Epithelial cell of proximal tubule (primary cell): ENCODE measurements at regions not wholly inside any gene's neighbourhood (a gene's known extent, or its start where the extent isn't known, plus 50 kb on each side); places are given as distances from the start of the nearest gene placed in this dataset.

Experiments used
- DNase-seq: peaks from one replicate; pipeline ENCODE4 v3.0.0-alpha.2; 2011; ENCODE audit warnings: low read depth
- H3K4me3 ChIP-seq: 2 replicates; pipeline ENCODE4 v1.5.1; 2011; ENCODE audit warnings: low read depth, mild to moderate bottlenecking, low read length
- CTCF ChIP-seq: conservative IDR thresholded peaks from 2 replicates; pipeline ENCODE4 v1.5.1; 2012; ENCODE audit warnings: low read depth, mild to moderate bottlenecking, low read length

GRCh38 chr13:39867807-39868206 lies 212.3 kb downstream of the COG6 start:
- TF ChIP-seq CTCF = no peak
- no peak for DNase-seq
- H3K4me3 ChIP-seq = no peak overlapping the region

- no peak overlapping the region for H3K4me3 ChIP-seq
- TF ChIP-seq CTCF = no peak
- no peak for DNase-seq
These were observed 214.8 kb downstream of the COG6 start for GRCh38 chr13:39870197-39870747.

GRCh38 chr13:39874331-39875053 lies 219.0 kb downstream of the COG6 start:
- no peak overlapping the region for H3K4me3 ChIP-seq
- no peak for TF ChIP-seq CTCF
- no peak for DNase-seq

DNA sequence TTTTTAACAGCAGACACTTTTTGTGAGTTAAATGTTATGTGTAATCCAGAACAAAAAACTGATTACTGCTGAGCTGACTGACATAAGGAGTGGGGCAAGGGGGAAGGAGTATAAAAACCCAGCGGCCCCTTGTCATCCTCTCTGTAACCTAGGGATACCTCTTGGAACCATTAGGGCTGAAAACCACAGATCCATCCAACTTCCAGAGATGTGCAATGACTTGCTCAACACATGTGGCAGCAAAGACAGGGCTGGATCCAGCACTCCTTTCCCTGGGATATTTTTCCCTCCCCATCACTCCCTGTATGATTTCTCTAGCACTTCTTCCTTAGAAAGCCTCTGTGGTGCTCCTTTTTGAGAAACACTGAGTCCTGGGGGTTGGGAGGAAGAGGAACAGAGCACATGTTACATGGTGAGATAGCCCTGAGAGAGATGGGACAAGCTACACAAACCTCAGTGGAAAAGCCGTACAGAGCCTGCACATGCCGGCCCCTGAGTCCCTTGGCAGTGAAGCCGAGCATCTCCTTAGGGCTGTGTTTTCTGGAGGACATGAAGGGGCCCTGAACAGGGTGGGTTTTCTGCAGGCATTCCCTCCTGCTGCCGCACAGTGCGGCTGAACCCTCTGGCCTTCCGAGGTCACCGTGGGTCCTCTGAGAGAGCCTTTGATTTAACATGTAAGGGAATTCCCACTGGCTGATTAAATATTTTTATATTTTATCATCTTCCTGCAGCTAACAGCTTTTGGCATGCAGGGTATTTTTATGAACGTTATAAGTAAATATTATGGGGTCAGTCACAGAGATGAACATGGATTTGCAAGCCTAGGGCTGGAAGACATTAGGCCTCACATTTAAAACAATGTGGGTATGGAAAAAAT lies 219.9 kb downstream of the COG6 start:
- no peak for DNase-seq

GRCh38 chr13:39876258-39876657 lies 220.8 kb downstream of the COG6 start:
- TF ChIP-seq CTCF = no peak
- no peak for DNase-seq
- no peak overlapping the region for H3K4me3 ChIP-seq

More for the DNA sequence above, 219.9 kb downstream of the COG6 start:
- H3K4me3 ChIP-seq = no peak overlapping the region
- no peak for TF ChIP-seq CTCF

DNA sequence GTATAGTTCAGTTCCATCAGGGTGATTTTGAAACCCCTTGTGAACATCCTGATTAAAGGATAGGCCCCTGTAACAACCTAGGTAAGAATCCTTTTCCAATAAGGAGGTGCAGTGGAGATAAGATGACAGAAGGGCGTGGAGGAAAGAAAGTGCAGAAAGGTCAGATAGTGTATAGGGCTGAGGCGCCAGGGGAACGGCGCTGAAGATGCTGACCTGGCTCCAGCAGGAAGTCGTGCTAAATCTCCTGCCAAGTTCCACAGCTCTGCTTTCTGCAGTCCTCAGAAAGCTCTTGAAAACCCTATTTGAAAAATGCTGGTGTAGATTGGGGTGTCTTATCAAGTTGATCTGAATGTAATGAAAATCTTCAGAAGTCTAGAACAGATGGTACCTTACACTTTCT lies 221.7 kb downstream of the COG6 start:
- no peak overlapping the region for H3K4me3 ChIP-seq
- no peak for DNase-seq
- no peak for TF ChIP-seq CTCF
